ENCODE measurements at regions not wholly inside any gene's neighbourhood (a gene's known extent, or its start where the extent isn't known, plus 50 kb on each side); places are given as distances from the start of the nearest gene placed in this dataset.
A peak's percentile ranks its signal among the peaks of the same experiment; 100 is the strongest.

DNA sequence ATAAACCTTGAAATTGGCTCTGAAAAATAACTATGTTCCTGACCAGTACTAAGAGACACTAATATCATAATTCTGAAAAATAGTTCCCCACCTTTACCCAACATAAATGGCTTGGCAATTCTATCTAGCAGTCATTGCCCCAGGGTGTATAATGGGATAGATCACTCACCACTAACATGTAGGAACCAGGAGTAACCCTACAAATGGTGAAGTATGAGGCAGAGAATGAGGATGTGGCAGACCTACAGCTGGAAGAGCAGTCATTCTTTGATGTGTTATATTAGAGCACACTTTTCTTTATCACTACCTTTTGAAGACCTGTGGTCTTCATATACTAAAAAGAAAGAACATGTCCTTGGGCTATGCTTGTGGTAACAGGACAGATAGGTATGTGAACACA lies 136.5 kb upstream of the SYNDIG1 start:
- no peak for DNase-seq

- DNase-seq, result no peak
Measured at GRCh38 chr20:24331939-24332338, 137.5 kb upstream of the SYNDIG1 start.

- no peak for DNase-seq
Measured at GRCh38 chr20:24328901-24329300, 140.5 kb upstream of the SYNDIG1 start.

DNA sequence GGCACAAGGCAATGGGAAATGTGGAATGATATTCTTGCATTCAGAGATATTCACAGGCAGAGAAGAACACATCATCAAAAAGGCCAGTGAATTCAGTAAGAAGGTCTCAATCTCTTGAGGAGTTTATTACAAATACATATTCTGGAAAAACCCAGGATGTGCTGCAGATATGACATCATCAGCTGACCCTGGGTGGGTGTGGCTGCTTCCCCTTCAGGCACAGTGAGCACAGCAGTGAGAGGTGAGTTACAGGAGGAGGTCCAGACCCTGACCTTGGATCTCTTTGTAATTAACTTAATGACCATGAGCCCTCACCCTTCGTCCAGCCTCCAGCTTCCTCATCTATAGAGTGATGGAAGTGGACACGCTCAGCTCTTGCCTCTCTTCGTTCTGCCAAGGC lies 147.5 kb upstream of the SYNDIG1 start:
- DNase-seq, result no peak

DNA sequence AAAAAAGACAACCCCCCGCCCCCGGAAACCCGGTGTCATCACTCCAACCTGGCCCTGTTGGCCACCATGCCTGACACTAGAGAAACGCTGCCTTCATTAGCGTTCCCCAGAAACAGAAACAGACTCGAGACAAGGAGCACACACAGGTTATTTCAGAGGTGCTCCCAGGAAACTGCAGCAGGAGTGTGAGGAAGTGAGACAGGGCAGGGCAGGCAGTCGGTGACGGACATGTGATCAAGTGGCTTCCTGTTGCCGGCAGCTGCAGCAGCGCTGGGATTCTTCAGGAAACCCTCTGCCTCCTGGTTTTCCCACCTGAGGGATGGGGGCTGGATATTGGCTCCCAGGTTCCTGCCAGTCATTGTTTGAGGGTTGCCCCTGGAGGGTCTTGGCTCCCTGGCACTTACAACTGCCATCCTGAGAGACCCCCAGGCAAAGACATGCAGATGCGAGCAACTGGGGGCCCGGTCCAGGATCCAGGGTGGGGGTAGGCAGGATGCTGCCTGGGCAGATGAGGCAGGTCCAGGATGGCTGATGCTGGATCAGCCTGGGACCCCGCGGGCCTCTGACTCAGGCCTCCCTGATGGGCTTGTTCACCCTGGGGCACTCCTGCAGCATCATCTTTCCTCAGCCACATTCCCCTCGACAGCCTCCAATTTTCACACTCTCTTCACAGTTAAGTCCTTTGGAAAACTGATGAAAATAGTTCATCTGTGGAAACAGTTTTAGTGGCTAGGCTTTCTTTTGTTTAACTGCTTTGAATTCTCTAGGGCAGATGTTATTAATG lies 150.7 kb upstream of the SYNDIG1 start:
- DNase-seq, result no peak

GRCh38 chr20:24317224-24317623 lies 152.2 kb upstream of the SYNDIG1 start:
- DNase-seq, result no peak

GRCh38 chr20:24316731-24317130 lies 152.7 kb upstream of the SYNDIG1 start:
- DNase-seq, result no peak

DNA sequence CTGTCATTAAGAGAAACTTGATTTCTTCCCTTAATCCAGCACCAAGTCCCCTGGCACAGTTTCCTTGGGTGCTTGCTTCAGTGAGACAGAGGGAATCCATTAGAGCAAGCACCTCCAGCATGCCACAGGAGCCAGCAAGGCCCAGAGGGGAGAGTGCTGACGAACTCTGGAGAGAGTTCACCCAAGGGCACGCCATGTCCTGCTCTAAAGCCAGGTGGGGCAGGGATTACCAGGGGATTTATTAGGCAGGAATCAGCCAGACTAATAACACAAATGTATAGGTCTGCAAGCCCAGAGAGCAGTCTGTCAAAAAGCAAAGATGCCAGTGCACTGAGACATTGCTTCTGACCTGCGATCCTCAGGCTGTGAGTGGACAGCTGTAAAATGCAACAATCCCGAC lies 155.4 kb upstream of the SYNDIG1 start:
- DNase-seq, result no peak

- peak; percentile 87 for DNase-seq
Measured at GRCh38 chr20:24309596-24309995, 159.8 kb upstream of the SYNDIG1 start.

DNA sequence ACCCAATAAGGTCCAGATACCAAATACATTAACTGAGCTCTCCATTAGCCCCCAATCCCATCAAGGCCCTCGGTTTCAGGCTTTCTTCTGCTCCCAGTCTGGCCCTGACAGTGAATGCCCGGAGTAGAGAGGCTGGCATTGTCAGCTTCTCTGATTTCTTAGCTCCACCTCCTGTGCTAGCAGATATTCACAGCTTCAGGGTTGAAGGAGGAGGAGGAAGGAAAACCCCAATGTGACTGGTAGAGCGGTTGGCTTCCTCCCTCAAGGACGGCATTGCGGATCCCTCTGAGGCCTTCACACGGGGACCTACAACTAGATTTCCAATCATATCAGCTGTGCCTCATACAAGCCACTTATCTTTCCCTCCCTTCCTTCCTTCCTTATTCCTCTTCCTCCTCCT lies 164.1 kb upstream of the SYNDIG1 start:
- DNase-seq, result no peak

- DNase-seq, result no peak
Measured at GRCh38 chr20:24304291-24304690, 165.1 kb upstream of the SYNDIG1 start.

DNA sequence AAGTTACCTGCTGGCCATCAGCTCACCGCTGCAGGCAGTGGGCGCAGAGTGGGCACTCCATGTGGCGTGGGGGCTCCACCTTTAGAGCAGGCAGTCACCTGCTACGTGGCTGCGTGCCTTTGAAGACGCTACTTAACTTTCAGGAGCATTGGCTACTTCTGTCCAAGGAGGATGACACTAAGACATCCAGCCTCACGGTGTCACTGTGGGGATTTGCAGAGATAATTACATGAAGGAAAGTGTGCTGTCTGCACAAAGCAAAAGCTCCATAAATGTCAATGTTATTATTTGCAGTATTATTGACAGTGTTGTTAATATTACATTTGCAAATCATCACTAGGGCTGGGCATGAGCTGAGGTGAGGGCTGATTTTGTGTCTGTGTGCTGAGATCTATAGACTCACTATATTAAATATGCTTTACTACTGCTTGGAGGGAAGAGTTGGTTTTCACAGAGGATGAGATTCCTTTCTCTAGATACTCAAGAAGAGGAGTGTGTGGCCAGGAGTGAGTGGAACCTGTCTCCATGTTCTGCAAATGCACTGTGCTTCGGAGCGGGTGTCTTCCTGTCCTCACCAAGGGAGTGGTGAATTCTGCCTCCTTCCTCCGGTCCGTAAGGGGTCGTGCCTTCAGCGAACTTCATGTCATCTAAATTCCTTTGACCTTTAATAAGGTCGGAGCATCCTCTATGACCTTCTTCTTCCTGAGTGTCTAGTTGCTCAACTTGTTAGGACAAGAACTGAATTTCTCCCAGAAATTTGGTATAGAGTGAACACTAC lies 165.8 kb upstream of the SYNDIG1 start:
- no peak for DNase-seq

DNA sequence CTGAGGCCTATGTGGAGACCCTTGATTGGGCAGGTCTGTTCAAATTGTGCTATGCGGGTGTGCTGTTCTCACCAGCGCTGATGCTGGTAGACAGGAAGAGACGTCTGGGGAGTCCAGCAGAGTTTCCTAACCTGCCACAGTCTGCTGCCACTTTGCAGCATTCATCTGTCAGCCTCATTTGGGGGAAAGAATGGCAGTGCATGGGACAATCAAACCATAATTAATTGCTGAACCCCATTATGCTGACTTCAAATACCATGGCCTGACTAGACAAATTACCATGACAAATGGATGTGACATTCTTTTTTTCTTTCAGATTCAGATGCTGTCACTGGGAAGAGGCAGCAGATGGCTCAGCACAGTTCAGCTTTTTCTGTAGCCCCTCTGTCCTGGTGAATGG lies 171.4 kb upstream of the SYNDIG1 start:
- DNase-seq, result no peak

GRCh38 chr20:24296477-24297261 lies 172.8 kb upstream of the SYNDIG1 start:
- no peak for DNase-seq

- no peak for DNase-seq
Measured at GRCh38 chr20:24291014-24291413, 178.4 kb upstream of the SYNDIG1 start.

DNA sequence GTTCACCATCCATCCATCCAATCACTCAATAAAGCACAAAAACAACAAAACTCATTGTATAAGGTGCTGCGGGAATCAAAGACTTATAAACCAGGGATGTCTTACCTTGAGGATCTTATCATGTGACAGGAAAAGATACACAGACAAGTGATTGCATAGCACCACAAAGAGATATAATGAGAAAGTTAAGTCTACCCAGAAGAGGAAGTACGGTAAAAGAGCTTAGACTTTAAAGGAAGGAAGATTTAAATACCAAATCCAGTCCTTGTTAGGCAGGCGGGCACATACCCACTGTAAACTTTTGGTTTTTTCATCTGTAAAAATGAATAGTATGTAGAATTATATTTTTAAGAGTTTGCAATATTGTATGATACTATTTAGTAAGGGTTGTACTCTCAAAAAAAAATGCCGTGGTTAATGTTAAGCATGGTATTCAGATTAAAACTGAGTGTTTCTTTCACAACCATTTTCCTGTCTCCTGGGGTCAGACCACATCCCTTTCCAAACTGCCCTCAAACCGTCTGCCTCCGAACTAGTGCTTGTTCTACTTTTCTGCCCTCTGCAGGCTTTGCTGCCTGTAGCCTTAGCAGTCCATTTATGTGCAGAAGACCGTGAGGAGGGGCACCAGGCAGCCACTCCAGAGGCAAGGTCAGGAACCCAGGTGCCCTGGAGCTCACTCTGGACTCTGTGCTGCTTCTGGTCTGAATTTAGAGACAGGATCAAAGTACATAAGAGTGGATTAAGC lies 179.5 kb upstream of the SYNDIG1 start:
- DNase-seq, result no peak

DNA sequence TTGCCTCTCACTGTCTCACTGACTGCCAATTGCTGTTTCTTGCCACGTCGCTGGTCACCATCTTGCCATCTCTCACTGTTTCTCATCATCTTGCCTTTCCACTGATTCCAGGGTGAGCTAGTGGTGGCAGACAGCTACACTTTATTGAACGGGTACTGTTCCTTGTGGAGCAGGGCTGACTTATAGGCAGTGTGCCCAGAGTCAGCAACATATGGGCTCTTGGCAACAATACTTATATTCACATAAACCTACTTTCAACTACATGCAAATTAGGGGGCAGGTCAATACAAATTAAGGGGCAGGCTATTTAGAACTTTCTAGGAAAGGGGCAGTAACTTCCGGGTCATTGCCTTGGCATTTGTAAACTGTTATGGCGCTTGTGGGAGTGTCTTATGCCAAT lies 186.2 kb upstream of the SYNDIG1 start:
- DNase-seq, result no peak

GRCh38 chr20:24277196-24277595 lies 192.2 kb upstream of the SYNDIG1 start:
- no peak for DNase-seq

DNA sequence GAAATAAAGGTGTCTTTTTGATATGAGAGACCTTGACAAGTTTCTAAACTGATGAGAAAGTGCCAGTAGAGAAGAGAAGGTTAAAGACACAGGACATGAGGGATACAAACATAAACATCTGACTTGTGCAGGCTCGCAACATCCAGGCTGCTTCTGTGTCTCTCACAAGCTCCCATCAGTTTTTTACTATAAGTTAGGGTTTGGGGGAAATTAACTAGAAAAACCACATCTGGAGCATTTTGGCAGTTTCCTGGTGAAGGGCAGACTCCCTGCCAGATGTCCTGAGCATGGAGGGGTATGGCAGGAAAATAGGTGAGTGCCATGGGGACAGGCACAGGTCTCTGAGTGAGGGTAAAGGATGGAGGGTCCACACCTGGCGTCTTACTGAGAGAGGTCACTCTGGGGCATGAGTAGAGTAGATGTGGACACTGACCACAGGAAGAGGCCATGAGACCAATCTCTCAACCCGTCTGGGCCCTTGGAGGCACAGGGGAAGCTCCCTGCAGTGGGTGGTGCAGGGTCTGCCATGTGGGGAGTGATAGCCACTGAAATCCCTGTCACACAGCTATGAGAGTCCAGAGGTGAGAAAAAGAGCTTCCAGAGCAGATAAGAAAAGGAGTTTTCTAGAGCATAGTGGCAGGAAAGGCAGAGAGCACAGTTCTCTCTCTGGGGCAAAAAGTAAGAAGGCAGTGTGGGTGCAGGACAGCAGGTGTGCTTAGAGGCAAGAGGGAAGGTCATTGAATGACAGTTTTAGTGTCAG lies 193.3 kb upstream of the SYNDIG1 start:
- no peak for DNase-seq

- DNase-seq, result no peak
Measured at GRCh38 chr20:24273251-24273650, 196.2 kb upstream of the SYNDIG1 start.

- no peak for DNase-seq
Measured at GRCh38 chr20:24261351-24261750, 208.1 kb upstream of the SYNDIG1 start.

DNA sequence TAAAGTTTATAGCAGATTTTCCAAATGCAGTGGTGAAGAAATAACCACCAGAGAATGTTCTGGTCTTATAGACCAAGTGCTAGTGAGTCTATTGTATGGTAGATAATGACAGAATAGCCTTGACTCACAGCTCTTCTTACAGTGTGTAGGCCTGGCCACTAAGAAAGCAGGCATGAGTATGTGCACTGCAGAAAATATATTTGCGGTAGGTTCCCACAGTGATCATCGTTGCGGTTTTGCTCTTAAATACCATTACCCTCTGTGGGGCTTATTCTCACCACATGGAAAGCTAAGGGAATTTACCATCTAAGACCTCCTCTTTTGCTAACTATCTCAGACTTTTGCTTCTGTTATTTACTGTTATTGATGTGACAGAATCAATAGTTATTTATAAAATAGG lies 212.3 kb upstream of the SYNDIG1 start:
- DNase-seq, result no peak
